Trophoblast cell (in vitro differentiated cells and primary cell): ENCODE measurements at regions not wholly inside any gene's neighbourhood (a gene's known extent, or its start where the extent isn't known, plus 50 kb on each side); places are given as distances from the start of the nearest gene placed in this dataset.
"Not testable (repeated sequence)": the region's sequence is repeated elsewhere in the genome, so short reads cannot be mapped to it uniquely, and the experiment has no call there.

Experiments
- DNase-seq, 2 donors: peaks; one replicate each; pipeline ENCODE4 v3.0.0-alpha.2; 2016
- H2AFZ ChIP-seq: 2 replicates; pipeline ENCODE4 v1.6.1; 2013; ENCODE audit warnings: low read length, moderate library complexity, mild to moderate bottlenecking; ENCODE audit not compliant: insufficient read depth, poor library complexity
- H2AK5ac ChIP-seq: 2 replicates; pipeline ENCODE4 v1.6.1; 2013; ENCODE audit warnings: mild to moderate bottlenecking, low read length
- H2BK120ac ChIP-seq: 2 replicates; pipeline ENCODE4 v1.6.1; 2013; ENCODE audit warnings: low read length, mild to moderate bottlenecking, moderate library complexity; ENCODE audit not compliant: insufficient read depth, poor library complexity
- H2BK12ac ChIP-seq: 2 replicates; pipeline ENCODE4 v1.6.1; 2013; ENCODE audit warnings: mild to moderate bottlenecking, low read length, moderate library complexity
- H2BK5ac ChIP-seq: 2 replicates; pipeline ENCODE4 v1.6.1; 2013; ENCODE audit warnings: low read length, low read depth, moderate library complexity, mild to moderate bottlenecking; ENCODE audit not compliant: poor library complexity
- H3K14ac ChIP-seq: 2 replicates; pipeline ENCODE4 v1.6.1; 2013; ENCODE audit warnings: mild to moderate bottlenecking, low read length
- H3K18ac ChIP-seq: 2 replicates; pipeline ENCODE4 v1.6.1; 2013; ENCODE audit warnings: mild to moderate bottlenecking, low read length
- H3K23ac ChIP-seq: 2 replicates; pipeline ENCODE4 v1.6.1; 2013; ENCODE audit warnings: low read length
- H3K27ac ChIP-seq: 2 replicates; pipeline ENCODE4 v1.5.1; 2013; ENCODE audit warnings: low read depth, mild to moderate bottlenecking, inconsistent platforms, low read length, moderate library complexity
- H3K27me3 ChIP-seq: 2 replicates; pipeline ENCODE4 v1.6.1; 2013; ENCODE audit warnings: inconsistent platforms, mild to moderate bottlenecking, low read length, moderate library complexity; ENCODE audit not compliant: insufficient read depth
- H3K36me3 ChIP-seq, 2 experiments: 1 replicate in 1 of 2; 2 replicates in 1 of 2; pipeline ENCODE4 v1.6.1; 2013; ENCODE audit warnings: low read length in 2 of 2, mild to moderate bottlenecking in 2 of 2, moderate library complexity in 1 of 2; ENCODE audit not compliant: insufficient read depth in 2 of 2, control insufficient read depth in 1 of 2
- H3K4ac ChIP-seq: 2 replicates; pipeline ENCODE4 v1.6.1; 2013; ENCODE audit warnings: low read depth, mild to moderate bottlenecking, low read length, moderate library complexity
- H3K4me1 ChIP-seq, 2 experiments: 1 replicate in 1 of 2; 2 replicates in 1 of 2; pipeline ENCODE4 v1.6.1; 2013; ENCODE audit warnings: low read length in 2 of 2, mild to moderate bottlenecking in 2 of 2, moderate library complexity in 1 of 2; ENCODE audit not compliant: insufficient read depth in 2 of 2, control insufficient read depth in 1 of 2
- H3K4me2 ChIP-seq: 2 replicates; pipeline ENCODE4 v1.6.1; 2013; ENCODE audit warnings: inconsistent platforms, mild to moderate bottlenecking, low read length, moderate library complexity
- H3K4me3 ChIP-seq: 2 replicates; pipeline ENCODE4 v1.5.1; 2013; ENCODE audit warnings: mild to moderate bottlenecking, low read depth, low read length, inconsistent platforms
- H3K79me1 ChIP-seq: one replicate; pipeline ENCODE4 v1.6.1; 2013; ENCODE audit warnings: low read length
- H3K79me2 ChIP-seq: 2 replicates; pipeline ENCODE4 v1.6.1; 2013; ENCODE audit warnings: low read length, mild to moderate bottlenecking; ENCODE audit not compliant: control insufficient read depth, insufficient read depth, poor library complexity
- H3K9ac ChIP-seq: 2 replicates; pipeline ENCODE4 v1.6.1; 2013; ENCODE audit warnings: mild to moderate bottlenecking, low read length
- H3K9me3 ChIP-seq: 2 replicates; pipeline ENCODE4 v1.6.1; 2013; ENCODE audit warnings: low read depth, mild to moderate bottlenecking, control low read depth, inconsistent platforms, low read length; ENCODE audit not compliant: insufficient read depth
- H4K12ac ChIP-seq: 2 replicates; pipeline ENCODE4 v1.6.1; 2013; ENCODE audit warnings: low read depth, mild to moderate bottlenecking, low read length, moderate library complexity
- H4K8ac ChIP-seq: 2 replicates; pipeline ENCODE4 v1.6.1; 2013; ENCODE audit warnings: low read depth, mild to moderate bottlenecking, low read length, moderate library complexity
- H4K91ac ChIP-seq: one replicate; pipeline ENCODE4 v1.6.1; 2013; ENCODE audit warnings: low read depth, mild to moderate bottlenecking, low read length, moderate library complexity
- WGBS: extraction: QIAGEN DNeasy Blood & Tissue Kit; methylation state at CpG from one replicate; pipeline ENCODE4 v1.1.7; 2013; ENCODE audit warnings: missing lambda C conversion rate; ENCODE audit not compliant: insufficient read length, insufficient coverage; ENCODE audit errors: extremely low coverage; 5-methylcytosine and 5-hydroxymethylcytosine counted together

DNA sequence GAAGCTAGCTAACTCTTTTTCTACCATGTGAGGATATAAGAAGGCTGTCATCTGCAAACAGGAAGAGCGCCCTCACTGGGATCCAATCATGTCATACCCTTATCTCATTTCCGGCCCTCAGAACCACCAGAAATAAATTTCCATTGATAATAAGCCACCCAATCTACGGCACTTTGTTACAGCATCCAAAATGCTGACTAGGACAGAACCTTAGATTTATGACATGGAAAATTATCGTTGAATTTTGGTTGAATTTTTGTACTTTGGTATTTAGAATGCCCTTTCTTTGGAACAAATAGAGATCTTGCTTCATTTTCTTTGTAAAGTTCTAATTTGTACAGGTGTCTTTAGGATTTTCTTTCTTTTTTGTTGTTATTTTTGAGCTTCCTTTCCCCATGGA lies 53.3 kb upstream of the CYLC2 start:
- no peaks in the 10 kb centered on the region for H3K4me1 ChIP-seq
- H2BK120ac ChIP-seq, result no peak overlapping the region
- no peaks in the 10 kb centered on the region for H3K79me2 ChIP-seq
- H3K79me1 ChIP-seq, result no peaks in the 10 kb centered on the region
- no peak overlapping the region for H3K27ac ChIP-seq
- no peak overlapping the region for H3K4me3 ChIP-seq
- no peak overlapping the region for H4K91ac ChIP-seq
- no peak overlapping the region for H4K12ac ChIP-seq
- H3K14ac ChIP-seq, result no peak overlapping the region
- H3K27me3 ChIP-seq, result no peaks in the 10 kb centered on the region
- no peaks in the 10 kb centered on the region for H3K9me3 ChIP-seq
- H2BK5ac ChIP-seq, result no peak overlapping the region
- WGBS, result no CpG with 5 or more reads among the region's 4 CpGs
- H3K36me3 ChIP-seq, result no peaks in the 10 kb centered on the region
- H2AK5ac ChIP-seq, result no peak overlapping the region
- no peak overlapping the region for H3K9ac ChIP-seq
- no peak overlapping the region for H3K23ac ChIP-seq
- H2BK12ac ChIP-seq, result no peak overlapping the region
- H4K8ac ChIP-seq, result no peak overlapping the region
- no peak overlapping the region for H3K4me2 ChIP-seq
- H2AFZ ChIP-seq, result no peak overlapping the region
- DNase-seq, result no peak
- H3K18ac ChIP-seq, result no peak overlapping the region
- H3K4ac ChIP-seq, result no peak overlapping the region

DNA sequence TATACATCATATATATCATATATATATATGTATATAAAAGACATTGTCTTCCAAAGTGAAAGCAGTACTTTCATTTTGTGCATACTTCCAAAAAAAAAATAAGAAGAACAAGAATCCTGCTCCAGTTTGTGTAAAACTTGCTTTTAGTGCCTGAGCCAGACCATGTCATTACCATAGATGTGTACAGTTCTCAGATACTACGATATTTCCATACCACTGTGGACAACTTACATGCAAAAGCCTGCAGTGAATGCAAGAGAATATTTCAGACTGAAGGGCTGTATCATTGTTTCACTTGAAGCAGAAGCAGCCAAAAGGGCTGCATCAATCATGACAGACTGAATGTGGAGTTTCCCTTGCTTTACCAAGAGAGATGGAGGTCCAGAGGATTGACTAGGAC lies 72.6 kb upstream of the CYLC2 start:
- Histone ChIP-seq H2BK120ac (no peak overlapping the region), H3K4me3 (no peak overlapping the region), H3K27ac (no peak overlapping the region), H3K27me3 (no peaks in the 10 kb centered on the region), H3K14ac (no peak overlapping the region), H4K12ac (no peak overlapping the region), H3K9ac (no peak overlapping the region), H2AFZ (no peak overlapping the region), H3K36me3 (no peaks in the 10 kb centered on the region), H3K79me2 (no peaks in the 10 kb centered on the region), H3K9me3 (no peaks in the 10 kb centered on the region), H3K4ac (no peak overlapping the region), H2BK12ac (no peak overlapping the region), H2BK5ac (no peak overlapping the region), H2AK5ac (no peak overlapping the region), H4K8ac (no peak overlapping the region), H3K23ac (no peak overlapping the region), H4K91ac (no peak overlapping the region), H3K18ac (no peak overlapping the region), H3K4me1 (no peaks in the 10 kb centered on the region), H3K4me2 (no peak overlapping the region), H3K79me1 (no peaks in the 10 kb centered on the region)
- WGBS, result no CpG with 5 or more reads among the region's 1 CpG
- no peak for DNase-seq

DNA sequence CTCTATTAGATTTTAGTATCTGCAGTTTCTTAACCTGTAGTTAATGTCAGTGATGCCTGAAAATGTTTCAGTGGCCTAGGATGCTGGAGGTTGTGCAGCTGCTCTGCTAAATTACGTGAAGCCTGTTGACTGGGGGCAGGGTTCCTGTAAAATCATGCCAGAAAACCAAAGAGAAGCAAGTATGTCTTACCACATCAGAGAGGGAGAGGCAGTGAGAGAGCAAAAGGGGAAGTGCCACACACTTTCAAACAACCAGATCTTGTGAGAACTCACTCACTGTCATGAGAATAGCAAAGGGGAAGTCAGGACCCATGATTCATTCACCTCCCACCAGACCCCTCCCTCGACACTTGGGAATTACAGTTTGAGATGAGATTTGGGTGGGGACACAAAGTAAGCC lies 83.9 kb upstream of the CYLC2 start:
- DNase-seq, result no peak
- Histone ChIP-seq H2BK12ac (no peak overlapping the region), H3K4me2 (no peak overlapping the region), H3K27me3 (no peaks in the 10 kb centered on the region), H2BK5ac (no peak overlapping the region), H2BK120ac (no peak overlapping the region), H4K91ac (no peak overlapping the region), H2AFZ (no peak overlapping the region), H3K4ac (no peak overlapping the region), H4K12ac (no peak overlapping the region), H3K79me1 (no peaks in the 10 kb centered on the region), H3K18ac (no peak overlapping the region), H3K23ac (no peak overlapping the region), H3K14ac (no peak overlapping the region), H3K9ac (no peak overlapping the region), H3K9me3 (no peaks in the 10 kb centered on the region), H3K79me2 (no peaks in the 10 kb centered on the region), H4K8ac (no peak overlapping the region), H2AK5ac (no peak overlapping the region), H3K4me1 (no peaks in the 10 kb centered on the region), H3K36me3 (no peaks in the 10 kb centered on the region), H3K27ac (no peak overlapping the region), H3K4me3 (no peak overlapping the region)
- no CpG with 5 or more reads among the region's 2 CpGs for WGBS

GRCh38 chr9:102905795-102906194 lies 89.3 kb upstream of the CYLC2 start:
- H3K4ac ChIP-seq, H3K9me3 ChIP-seq, H3K14ac ChIP-seq, H2AFZ ChIP-seq, H4K12ac ChIP-seq, H2AK5ac ChIP-seq, H2BK120ac ChIP-seq, H3K23ac ChIP-seq, H3K9ac ChIP-seq, H3K79me1 ChIP-seq, H2BK12ac ChIP-seq, DNase-seq, H3K27me3 ChIP-seq, H3K18ac ChIP-seq, H3K4me1 ChIP-seq, H3K27ac ChIP-seq, H3K4me3 ChIP-seq, H4K8ac ChIP-seq, H3K36me3 ChIP-seq, H3K4me2 ChIP-seq, H2BK5ac ChIP-seq, H4K91ac ChIP-seq, H3K79me2 ChIP-seq: not testable (repeated sequence)
- no CpG with 5 or more reads among the region's 8 CpGs for WGBS
